WERI-Rb-1 (cell line): ENCODE measurements at regions not wholly inside any gene's neighbourhood (a gene's known extent, or its start where the extent isn't known, plus 50 kb on each side); places are given as distances from the start of the nearest gene placed in this dataset.

Experiments
- DNase-seq: peaks from one replicate; pipeline ENCODE4 v3.0.0-alpha.2; 2020
- H3K27ac ChIP-seq: fragments of 250-450 bp; sonication (Bioruptor Pico); 2 replicates; pipeline ENCODE4 v1.5.1; 2020; ENCODE audit warnings: mild to moderate bottlenecking, moderate library complexity
- H3K27me3 ChIP-seq: fragments of 250-450 bp; sonication (Bioruptor Pico); 2 replicates; pipeline ENCODE4 v1.5.1; 2021; ENCODE audit warnings: mild to moderate bottlenecking, low read depth, moderate library complexity; ENCODE audit not compliant: insufficient read depth, severe bottlenecking
- H3K36me3 ChIP-seq: fragments of 250-450 bp; sonication (Bioruptor Pico); 2 replicates; pipeline ENCODE4 v1.5.1; 2020; ENCODE audit warnings: mild to moderate bottlenecking, moderate library complexity
- H3K4me3 ChIP-seq: 2 replicates; pipeline ENCODE4 v1.5.1; 2011; ENCODE audit warnings: low read depth, mild to moderate bottlenecking, control low read depth, low read length
- H3K9me3 ChIP-seq: fragments of 250-450 bp; sonication (Bioruptor Pico); 2 replicates; pipeline ENCODE4 v1.5.1; 2021; ENCODE audit warnings: mild to moderate bottlenecking, moderate library complexity; ENCODE audit not compliant: severe bottlenecking
- CTCF ChIP-seq: IDR thresholded peaks from 2 replicates; pipeline ENCODE4 v1.5.1; 2011; ENCODE audit warnings: low read depth, mild to moderate bottlenecking, control low read depth, inconsistent platforms, low read length

- DNase-seq, result no peak
- H3K36me3 ChIP-seq, result no peaks in the 10 kb centered on the region
- TF ChIP-seq CTCF, result no peak
Measured at GRCh38 chr1:25111706-25112105, 120.6 kb downstream of the SYF2 start.

GRCh38 chr1:25110485-25110884 is 121.8 kb downstream of the SYF2 start:
- TF ChIP-seq CTCF, result no peak
- no peaks in the 10 kb centered on the region for H3K27me3 ChIP-seq
- DNase-seq, result no peak
- H3K36me3 ChIP-seq, result no peaks in the 10 kb centered on the region
- H3K9me3 ChIP-seq, result peaks cover 7% of the 10 kb centered on the region
- no peak overlapping the region for H3K4me3 ChIP-seq
- H3K27ac ChIP-seq, result no peak overlapping the region

More at GRCh38 chr1:25111706-25112105, 120.6 kb downstream of the SYF2 start:
- H3K9me3 ChIP-seq, result peaks cover 7% of the 10 kb centered on the region
- H3K4me3 ChIP-seq, result no peak overlapping the region
- H3K27ac ChIP-seq, result no peak overlapping the region
- no peaks in the 10 kb centered on the region for H3K27me3 ChIP-seq

- Histone ChIP-seq H3K36me3 (no peaks in the 10 kb centered on the region), H3K9me3 (peaks cover 7% of the 10 kb centered on the region), H3K27me3 (no peaks in the 10 kb centered on the region), H3K4me3 (no peak overlapping the region), H3K27ac (no peak overlapping the region)
- DNase-seq, result no peak
- TF ChIP-seq CTCF, result no peak
Measured at GRCh38 chr1:25110036-25110435, 122.3 kb downstream of the SYF2 start.

- H3K36me3 ChIP-seq, result no peaks in the 10 kb centered on the region
- TF ChIP-seq CTCF, result no peak
- no peak for DNase-seq
- peaks cover 7% of the 10 kb centered on the region for H3K9me3 ChIP-seq
- H3K27ac ChIP-seq, result no peak overlapping the region
- no peak overlapping the region for H3K4me3 ChIP-seq
- no peaks in the 10 kb centered on the region for H3K27me3 ChIP-seq
Measured at GRCh38 chr1:25109531-25109951, 122.8 kb downstream of the SYF2 start.

GRCh38 chr1:25107643-25108010 is 124.7 kb downstream of the SYF2 start:
- TF ChIP-seq CTCF, result no peak
- H3K4me3 ChIP-seq, result no peak overlapping the region
- H3K9me3 ChIP-seq, result peaks cover 7% of the 10 kb centered on the region
- DNase-seq, result no peak
- H3K36me3 ChIP-seq, result no peaks in the 10 kb centered on the region
- H3K27me3 ChIP-seq, result no peaks in the 10 kb centered on the region
- no peak overlapping the region for H3K27ac ChIP-seq

GRCh38 chr1:25106976-25107642 is 125.2 kb downstream of the SYF2 start:
- no peak overlapping the region for H3K4me3 ChIP-seq
- H3K36me3 ChIP-seq, result no peaks in the 10 kb centered on the region
- H3K27ac ChIP-seq, result no peak overlapping the region
- no peak for DNase-seq
- no peak for TF ChIP-seq CTCF
- peaks cover 7% of the 10 kb centered on the region for H3K9me3 ChIP-seq
- no peaks in the 10 kb centered on the region for H3K27me3 ChIP-seq
